GM12872 (cell line): ENCODE measurements at regions not wholly inside any gene's neighbourhood (a gene's known extent, or its start where the extent isn't known, plus 50 kb on each side); places are given as distances from the start of the nearest gene placed in this dataset.

ENCODE experiments used
- TF ChIP-seq, protein P1 (sequence below): IDR thresholded peaks from 3 replicates; pipeline ENCODE4 v1.5.1; 2011; ENCODE audit warnings: low read depth, mild to moderate bottlenecking, low read length, moderate library complexity; ENCODE audit not compliant: insufficient read depth

GRCh38 chr4:34417160-34417559 lies 1827.2 kb downstream of the ARAP2 start:
- TF ChIP-seq, protein P1, sequence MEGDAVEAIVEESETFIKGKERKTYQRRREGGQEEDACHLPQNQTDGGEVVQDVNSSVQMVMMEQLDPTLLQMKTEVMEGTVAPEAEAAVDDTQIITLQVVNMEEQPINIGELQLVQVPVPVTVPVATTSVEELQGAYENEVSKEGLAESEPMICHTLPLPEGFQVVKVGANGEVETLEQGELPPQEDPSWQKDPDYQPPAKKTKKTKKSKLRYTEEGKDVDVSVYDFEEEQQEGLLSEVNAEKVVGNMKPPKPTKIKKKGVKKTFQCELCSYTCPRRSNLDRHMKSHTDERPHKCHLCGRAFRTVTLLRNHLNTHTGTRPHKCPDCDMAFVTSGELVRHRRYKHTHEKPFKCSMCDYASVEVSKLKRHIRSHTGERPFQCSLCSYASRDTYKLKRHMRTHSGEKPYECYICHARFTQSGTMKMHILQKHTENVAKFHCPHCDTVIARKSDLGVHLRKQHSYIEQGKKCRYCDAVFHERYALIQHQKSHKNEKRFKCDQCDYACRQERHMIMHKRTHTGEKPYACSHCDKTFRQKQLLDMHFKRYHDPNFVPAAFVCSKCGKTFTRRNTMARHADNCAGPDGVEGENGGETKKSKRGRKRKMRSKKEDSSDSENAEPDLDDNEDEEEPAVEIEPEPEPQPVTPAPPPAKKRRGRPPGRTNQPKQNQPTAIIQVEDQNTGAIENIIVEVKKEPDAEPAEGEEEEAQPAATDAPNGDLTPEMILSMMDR, result no peak

DNA sequence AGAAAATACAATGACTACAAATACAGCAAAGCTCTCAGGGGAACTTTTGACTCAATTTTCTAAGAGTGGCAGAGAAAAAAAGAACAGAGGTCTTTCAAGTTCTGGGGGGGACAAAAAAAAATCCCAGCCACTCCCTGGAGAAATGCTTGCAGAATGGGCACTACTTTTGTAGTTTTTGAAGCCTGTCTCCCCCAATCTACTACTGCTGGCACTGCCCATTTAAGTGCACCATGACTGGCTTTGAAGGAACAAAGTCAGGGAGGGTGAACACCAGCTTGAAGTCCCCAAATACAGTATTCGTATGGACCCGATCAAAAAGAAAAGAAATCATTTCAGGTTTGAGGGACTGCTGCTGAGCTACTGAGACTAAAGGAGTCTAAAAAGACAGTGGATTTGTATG lies 1824.4 kb downstream of the ARAP2 start:
- TF ChIP-seq, protein P1, result no peak

- TF ChIP-seq, protein P1, result no peak
Measured at GRCh38 chr4:34422472-34423175, 1821.7 kb downstream of the ARAP2 start.

GRCh38 chr4:34432706-34433105 lies 1811.6 kb downstream of the ARAP2 start:
- TF ChIP-seq, protein P1, result no peak

DNA sequence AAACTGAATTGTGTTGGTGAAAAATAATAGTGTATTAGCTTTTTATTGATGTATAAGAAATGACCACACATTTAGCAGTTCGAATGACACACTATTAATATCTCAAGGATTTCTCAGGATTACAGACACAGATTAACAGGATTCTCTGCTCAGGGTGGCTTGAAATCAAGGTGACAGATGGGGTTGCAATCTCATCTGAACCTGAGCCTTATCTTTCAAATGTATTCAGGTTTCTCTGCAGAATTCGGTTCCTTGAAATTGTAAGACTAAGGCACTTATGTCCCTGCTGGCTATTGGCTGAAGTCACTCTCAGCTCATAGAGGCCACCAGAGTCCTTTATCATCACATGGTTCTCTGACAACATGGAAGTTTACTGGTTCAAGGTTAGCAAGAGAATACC lies 1780.1 kb downstream of the ARAP2 start:
- TF ChIP-seq, protein P1, result no peak

GRCh38 chr4:34466411-34466810 lies 1777.9 kb downstream of the ARAP2 start:
- TF ChIP-seq, protein P1, result no peak

DNA sequence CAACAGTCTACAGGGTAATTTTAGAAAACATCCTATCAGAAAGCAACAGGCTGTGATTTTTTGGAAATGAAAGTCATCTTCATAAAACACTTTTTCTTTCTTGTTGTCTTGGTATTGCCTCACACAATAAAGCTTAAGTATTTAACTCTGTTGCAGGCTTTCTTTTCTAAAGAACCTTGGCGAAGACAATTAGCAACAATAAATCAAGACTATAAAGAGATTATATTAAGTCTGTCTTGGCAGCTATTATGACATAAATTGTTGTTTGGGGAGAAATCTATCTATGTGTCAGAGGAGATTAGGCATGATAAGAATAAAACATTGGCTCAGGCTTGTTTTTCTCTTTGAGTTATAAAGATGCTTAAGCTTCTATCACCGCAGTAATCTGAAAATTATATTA lies 1774.8 kb downstream of the ARAP2 start:
- TF ChIP-seq, protein P1, result no peak

GRCh38 chr4:34485252-34485651 lies 1759.1 kb downstream of the ARAP2 start:
- TF ChIP-seq, protein P1, result no peak
